ENCODE measurements at regions not wholly inside any gene's neighbourhood (a gene's known extent, or its start where the extent isn't known, plus 50 kb on each side); places are given as distances from the start of the nearest gene placed in this dataset.

DNA sequence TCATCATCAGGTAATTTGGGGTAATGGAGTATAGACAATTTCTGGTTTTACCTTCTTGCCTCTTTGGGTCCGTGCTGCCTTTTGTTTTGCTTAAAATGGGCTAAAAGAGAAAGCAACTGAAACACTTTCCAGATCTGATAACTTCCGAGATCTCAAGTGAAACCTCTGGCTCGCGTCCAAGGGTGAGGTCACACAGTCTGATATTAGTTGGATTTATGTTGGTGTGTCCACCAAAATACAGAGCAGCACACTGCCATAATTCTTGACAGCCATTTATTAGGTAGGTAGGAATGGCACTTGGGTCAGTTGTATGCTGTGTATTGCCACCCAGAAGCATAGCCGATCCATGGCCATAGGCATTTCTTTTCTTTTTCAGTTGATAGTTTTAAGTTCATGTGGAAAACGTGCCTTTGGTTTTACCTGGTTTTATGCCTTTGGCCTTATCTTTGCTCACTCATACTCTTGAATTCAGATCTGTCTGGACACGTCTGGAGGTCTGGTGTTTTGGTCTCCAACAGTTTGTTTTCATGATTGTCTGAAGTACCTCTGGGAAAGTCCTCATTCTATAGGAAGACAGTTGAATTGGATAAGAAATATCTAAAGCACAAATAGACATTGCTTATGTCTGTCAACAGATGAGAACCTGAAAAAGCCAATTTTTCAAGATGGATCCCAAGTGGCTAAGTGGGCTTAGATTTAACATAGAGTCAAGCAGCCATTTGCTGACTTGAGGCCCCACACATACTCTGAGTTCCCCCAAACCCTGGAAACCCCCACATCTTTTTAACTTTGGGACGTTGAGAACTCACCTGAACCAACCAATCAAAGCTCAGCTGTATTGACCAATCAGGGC is 320.8 kb downstream of the SOX4 start:
- TF ChIP-seq, protein P1, sequence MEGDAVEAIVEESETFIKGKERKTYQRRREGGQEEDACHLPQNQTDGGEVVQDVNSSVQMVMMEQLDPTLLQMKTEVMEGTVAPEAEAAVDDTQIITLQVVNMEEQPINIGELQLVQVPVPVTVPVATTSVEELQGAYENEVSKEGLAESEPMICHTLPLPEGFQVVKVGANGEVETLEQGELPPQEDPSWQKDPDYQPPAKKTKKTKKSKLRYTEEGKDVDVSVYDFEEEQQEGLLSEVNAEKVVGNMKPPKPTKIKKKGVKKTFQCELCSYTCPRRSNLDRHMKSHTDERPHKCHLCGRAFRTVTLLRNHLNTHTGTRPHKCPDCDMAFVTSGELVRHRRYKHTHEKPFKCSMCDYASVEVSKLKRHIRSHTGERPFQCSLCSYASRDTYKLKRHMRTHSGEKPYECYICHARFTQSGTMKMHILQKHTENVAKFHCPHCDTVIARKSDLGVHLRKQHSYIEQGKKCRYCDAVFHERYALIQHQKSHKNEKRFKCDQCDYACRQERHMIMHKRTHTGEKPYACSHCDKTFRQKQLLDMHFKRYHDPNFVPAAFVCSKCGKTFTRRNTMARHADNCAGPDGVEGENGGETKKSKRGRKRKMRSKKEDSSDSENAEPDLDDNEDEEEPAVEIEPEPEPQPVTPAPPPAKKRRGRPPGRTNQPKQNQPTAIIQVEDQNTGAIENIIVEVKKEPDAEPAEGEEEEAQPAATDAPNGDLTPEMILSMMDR (IDR thresholded peaks at IDR 0.05), result no peak
- no peaks in the 10 kb centered on the region for H3K36me3 ChIP-seq
- peaks cover 0 to 37% of the 10 kb centered on the region in 2 donors for H3K4me1 ChIP-seq (ENCODE audit: control insufficient read depth in 1 of 2, low read depth in 2 of 2)
- H3K27ac ChIP-seq, result no peak overlapping the region
- H3K4me3 ChIP-seq, result peak overlapping the region; percentile 40
- no peak for ATAC-seq (ENCODE audit: insufficient number of reproducible peaks, low FRiP score, low read depth)
- DNase-seq (ENCODE audit: low spot score), result peak; percentile 75
- no peaks in the 10 kb centered on the region for H3K9me3 ChIP-seq
- no peaks in the 10 kb centered on the region for H3K27me3 ChIP-seq (replicated peaks; ENCODE audit: insufficient read depth)

DNA sequence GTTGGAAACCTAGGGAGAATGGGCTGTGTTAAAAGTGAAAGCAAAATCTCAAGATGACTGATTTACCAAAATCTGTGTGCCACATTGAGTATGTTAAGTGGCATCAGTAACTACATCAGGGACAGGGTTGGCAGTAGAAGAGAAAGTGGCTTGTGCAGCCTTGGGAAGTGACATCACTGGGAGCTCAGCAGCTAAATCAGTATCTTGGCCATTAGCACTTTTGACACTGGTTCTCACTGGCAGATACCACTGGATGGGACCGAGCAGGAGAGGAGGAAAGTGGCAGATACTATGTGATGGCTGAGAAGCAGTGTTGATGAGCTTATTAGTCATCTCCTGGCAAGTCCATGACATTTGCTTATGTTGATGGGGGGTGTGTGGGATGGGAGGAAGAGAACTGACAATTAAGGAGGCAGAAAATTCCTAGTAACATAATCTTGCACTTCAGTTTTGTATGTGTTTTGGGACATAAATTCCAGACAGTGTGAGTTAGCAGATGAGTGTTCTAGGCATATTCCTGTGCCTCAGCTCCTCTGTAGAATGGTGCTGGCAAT is 322.2 kb downstream of the SOX4 start:
- no peaks in the 10 kb centered on the region for H3K36me3 ChIP-seq
- no peak for ATAC-seq (ENCODE audit: insufficient number of reproducible peaks, low FRiP score, low read depth)
- H3K27ac ChIP-seq, result no peak overlapping the region
- no peak for DNase-seq (ENCODE audit: low spot score)
- H3K4me3 ChIP-seq, result peak overlapping the region; percentile 52
- no peaks in the 10 kb centered on the region for H3K27me3 ChIP-seq (replicated peaks; ENCODE audit: insufficient read depth)
- peaks cover 0 to 37% of the 10 kb centered on the region in 2 donors for H3K4me1 ChIP-seq (ENCODE audit: control insufficient read depth in 1 of 2, low read depth in 2 of 2)
- TF ChIP-seq, protein P1 (IDR thresholded peaks at IDR 0.05), result no peak
- no peaks in the 10 kb centered on the region for H3K9me3 ChIP-seq

DNA sequence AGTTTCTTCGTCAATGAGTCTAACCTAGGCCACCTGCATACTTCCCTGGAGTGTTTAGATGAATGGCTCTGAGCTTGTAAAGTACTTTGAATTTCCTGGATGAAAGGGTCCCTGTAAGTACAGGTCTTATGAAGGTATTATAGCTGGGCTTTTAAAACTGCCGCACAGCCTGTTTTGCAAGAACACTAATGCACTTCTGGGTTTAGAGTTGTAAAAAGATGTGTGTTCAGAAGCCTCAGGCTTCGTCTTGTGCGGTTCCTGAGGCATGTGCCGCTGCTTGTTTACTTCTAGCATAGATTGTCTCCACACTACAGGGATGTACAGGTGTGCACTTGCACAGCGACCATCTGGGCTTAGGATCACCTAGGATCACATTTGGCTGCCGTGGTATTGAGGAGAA is 324.5 kb downstream of the SOX4 start:
- Histone ChIP-seq H3K36me3 (no peaks in the 10 kb centered on the region), H3K4me3 (no peak overlapping the region), H3K9me3 (no peaks in the 10 kb centered on the region), H3K27ac (no peak overlapping the region), H3K4me1 (ENCODE audit: control insufficient read depth in 1 of 2, low read depth in 2 of 2) (peaks cover 0 to 30% of the 10 kb centered on the region in 2 donors), H3K27me3 (replicated peaks; ENCODE audit: insufficient read depth) (no peaks in the 10 kb centered on the region)
- TF ChIP-seq, protein P1 (IDR thresholded peaks at IDR 0.05), result no peak
- DNase-seq (ENCODE audit: low spot score), result no peak
- no peak for ATAC-seq (ENCODE audit: insufficient number of reproducible peaks, low FRiP score, low read depth)

- H3K36me3 ChIP-seq, result no peaks in the 10 kb centered on the region
- no peaks in the 10 kb centered on the region for H3K27me3 ChIP-seq (replicated peaks; ENCODE audit: insufficient read depth)
- no peak overlapping the region for H3K4me3 ChIP-seq
- TF ChIP-seq, protein P1 (IDR thresholded peaks at IDR 0.05), result no peak
- no peak for ATAC-seq (ENCODE audit: insufficient number of reproducible peaks, low FRiP score, low read depth)
- DNase-seq (ENCODE audit: low spot score), result no peak
- peaks cover 0 to 24% of the 10 kb centered on the region in 2 donors for H3K4me1 ChIP-seq (ENCODE audit: control insufficient read depth in 1 of 2, low read depth in 2 of 2)
- no peak overlapping the region for H3K27ac ChIP-seq
- no peaks in the 10 kb centered on the region for H3K9me3 ChIP-seq
Observed at GRCh38 chr6:21918666-21919065, 325.1 kb downstream of the SOX4 start.

GRCh38 chr6:21922086-21922485 is 328.5 kb downstream of the SOX4 start:
- no peaks in the 10 kb centered on the region for H3K36me3 ChIP-seq
- no peak for ATAC-seq (ENCODE audit: insufficient number of reproducible peaks, low FRiP score, low read depth)

More at GRCh38 chr6:21922086-21922485, 328.5 kb downstream of the SOX4 start:
- Histone ChIP-seq H3K9me3 (no peaks in the 10 kb centered on the region), H3K4me1 (ENCODE audit: control insufficient read depth in 1 of 2, low read depth in 2 of 2) (no peaks in the 10 kb centered on the region), H3K4me3 (no peak overlapping the region), H3K27me3 (replicated peaks; ENCODE audit: insufficient read depth) (no peaks in the 10 kb centered on the region), H3K27ac (no peak overlapping the region)
- no peak for DNase-seq (ENCODE audit: low spot score)
- TF ChIP-seq, protein P1 (IDR thresholded peaks at IDR 0.05), result no peak
